OCI-LY3 (cell line): ENCODE measurements at regions not wholly inside any gene's neighbourhood (a gene's known extent, or its start where the extent isn't known, plus 50 kb on each side); places are given as distances from the start of the nearest gene placed in this dataset.
"Not testable (repeated sequence)": the region's sequence is repeated elsewhere in the genome, so short reads cannot be mapped to it uniquely, and the experiment has no call there.

Experiments used
- EZH2phosphoT487 ChIP-seq: fragments of 200-600 bp; shearing (Covaris generic); IDR thresholded peaks from 2 replicates; pipeline ENCODE4 v1.6.1; 2018; ENCODE audit warnings: antibody characterized with exemption, mixed run types, low read depth
- TF ChIP-seq, protein P1 (sequence below): fragments of 200-600, 300-600 bp; sonication (generic); IDR thresholded peaks from 2 replicates; pipeline ENCODE4 v1.5.1; 2014; ENCODE audit warnings: antibody characterized with exemption, low read length, low read depth

DNA sequence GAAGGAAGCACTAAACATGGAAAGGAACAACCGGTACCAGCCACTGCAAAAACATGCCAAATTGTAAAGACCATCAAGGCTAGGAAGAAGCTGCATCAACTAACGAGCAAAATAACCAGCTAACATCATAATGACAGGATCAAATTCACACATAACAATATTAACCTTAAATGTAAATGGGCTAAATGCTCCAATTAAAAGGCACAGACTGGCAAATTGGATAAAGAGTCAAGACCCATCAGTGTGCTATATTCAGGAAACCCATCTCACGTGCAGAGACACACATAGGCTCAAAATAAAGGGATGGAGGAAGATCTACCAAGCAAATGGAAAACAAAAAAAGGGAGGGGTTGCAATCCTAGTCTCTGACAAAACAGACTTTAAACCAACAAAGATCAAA is 126.3 kb upstream of the CAV2 start:
- TF ChIP-seq, protein P1, sequence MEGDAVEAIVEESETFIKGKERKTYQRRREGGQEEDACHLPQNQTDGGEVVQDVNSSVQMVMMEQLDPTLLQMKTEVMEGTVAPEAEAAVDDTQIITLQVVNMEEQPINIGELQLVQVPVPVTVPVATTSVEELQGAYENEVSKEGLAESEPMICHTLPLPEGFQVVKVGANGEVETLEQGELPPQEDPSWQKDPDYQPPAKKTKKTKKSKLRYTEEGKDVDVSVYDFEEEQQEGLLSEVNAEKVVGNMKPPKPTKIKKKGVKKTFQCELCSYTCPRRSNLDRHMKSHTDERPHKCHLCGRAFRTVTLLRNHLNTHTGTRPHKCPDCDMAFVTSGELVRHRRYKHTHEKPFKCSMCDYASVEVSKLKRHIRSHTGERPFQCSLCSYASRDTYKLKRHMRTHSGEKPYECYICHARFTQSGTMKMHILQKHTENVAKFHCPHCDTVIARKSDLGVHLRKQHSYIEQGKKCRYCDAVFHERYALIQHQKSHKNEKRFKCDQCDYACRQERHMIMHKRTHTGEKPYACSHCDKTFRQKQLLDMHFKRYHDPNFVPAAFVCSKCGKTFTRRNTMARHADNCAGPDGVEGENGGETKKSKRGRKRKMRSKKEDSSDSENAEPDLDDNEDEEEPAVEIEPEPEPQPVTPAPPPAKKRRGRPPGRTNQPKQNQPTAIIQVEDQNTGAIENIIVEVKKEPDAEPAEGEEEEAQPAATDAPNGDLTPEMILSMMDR: not testable (repeated sequence)
- not testable (repeated sequence) for TF ChIP-seq EZH2phosphoT487
